Activated T-cell treated with anti-CD3 and anti-CD28 coated beads, Interleukin-2, amount 50 U/mL, for 4 hours (primary cell): ENCODE measurements at regions not wholly inside any gene's neighbourhood (a gene's known extent, or its start where the extent isn't known, plus 50 kb on each side); places are given as distances from the start of the nearest gene placed in this dataset.

ENCODE experiments used
- ATAC-seq, 2 donors: fragments of 200-7000 bp; cut with Tn5 transposase; one replicate each; pipeline ENCODE4 v1.10.0; 2021
- DNase-seq: peaks from one replicate; pipeline ENCODE4 v3.0.0-alpha.2; 2020
- H3K27me3 Mint-ChIP-seq: one replicate; pipeline ENCODE4 v1.8.0; 2021; ENCODE audit warnings: low read depth, mixed read lengths
- H3K36me3 Mint-ChIP-seq: one replicate; pipeline ENCODE4 v1.8.0; 2022; ENCODE audit warnings: mixed read lengths; ENCODE audit not compliant: insufficient read depth
- H3K4me1 Mint-ChIP-seq: one replicate; pipeline ENCODE4 v1.8.0; 2021; ENCODE audit warnings: low read depth, mixed read lengths
- H3K4me3 Mint-ChIP-seq: one replicate; pipeline ENCODE4 v1.8.0; 2021; ENCODE audit warnings: mild to moderate bottlenecking, moderate library complexity, mixed read lengths
- H3K9me3 Mint-ChIP-seq: one replicate; pipeline ENCODE4 v1.8.0; 2021; ENCODE audit warnings: mixed read lengths

GRCh38 chr1:230591678-230592077, 50.6 kb upstream of the COG2 start:
- H3K4me1 Mint-ChIP-seq = no peaks in the 10 kb centered on the region
- no peak overlapping the region for H3K4me3 Mint-ChIP-seq
- peaks cover 39% of the 10 kb centered on the region for H3K27me3 Mint-ChIP-seq
- DNase-seq (no peak), ATAC-seq (no peak)
- no peaks in the 10 kb centered on the region for H3K36me3 Mint-ChIP-seq
- H3K9me3 Mint-ChIP-seq = no peaks in the 10 kb centered on the region

- ATAC-seq (no peak), DNase-seq (no peak)
- H3K27me3 Mint-ChIP-seq = peaks cover 39% of the 10 kb centered on the region
Observed at GRCh38 chr1:230589951-230590350, 52.3 kb upstream of the COG2 start.

GRCh38 chr1:230588323-230588746, 53.9 kb upstream of the COG2 start:
- Mint-ChIP-seq H3K4me3 (no peak overlapping the region), H3K4me1 (no peaks in the 10 kb centered on the region), H3K9me3 (no peaks in the 10 kb centered on the region), H3K27me3 (peaks cover 32% of the 10 kb centered on the region), H3K36me3 (no peaks in the 10 kb centered on the region)
- ATAC-seq = no peak
- DNase-seq = no peak

More at GRCh38 chr1:230589951-230590350, 52.3 kb upstream of the COG2 start:
- H3K4me3 Mint-ChIP-seq = no peak overlapping the region
- H3K4me1 Mint-ChIP-seq = no peaks in the 10 kb centered on the region
- H3K36me3 Mint-ChIP-seq = no peaks in the 10 kb centered on the region
- no peaks in the 10 kb centered on the region for H3K9me3 Mint-ChIP-seq

GRCh38 chr1:230587061-230587460, 55.2 kb upstream of the COG2 start:
- H3K27me3 Mint-ChIP-seq = peaks cover 29% of the 10 kb centered on the region
- peaks cover 2% of the 10 kb centered on the region for H3K9me3 Mint-ChIP-seq
- H3K4me1 Mint-ChIP-seq = no peaks in the 10 kb centered on the region
- DNase-seq = no peak
- H3K36me3 Mint-ChIP-seq = no peaks in the 10 kb centered on the region
- no peak for ATAC-seq
- H3K4me3 Mint-ChIP-seq = no peak overlapping the region

DNA sequence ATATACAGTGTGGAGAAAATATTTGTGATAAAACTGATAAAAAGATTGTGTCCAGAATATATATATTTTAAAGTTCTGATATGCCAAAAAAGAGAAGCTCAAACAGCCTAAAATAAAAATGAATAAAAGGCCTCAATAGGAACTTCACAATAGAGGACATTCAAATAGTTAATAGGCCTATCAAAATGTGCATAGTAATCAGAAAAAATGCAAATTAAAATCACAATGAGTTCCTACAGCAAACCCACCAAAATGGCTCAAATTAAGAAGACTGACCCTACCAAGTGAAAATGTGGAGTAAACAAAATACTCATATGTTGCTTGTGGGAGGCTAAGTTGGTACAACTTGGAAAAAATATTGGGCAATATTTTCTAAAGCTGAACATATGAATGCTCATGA, 57.6 kb upstream of the COG2 start:
- H3K4me3 Mint-ChIP-seq = no peak overlapping the region
- peaks cover 4% of the 10 kb centered on the region for H3K9me3 Mint-ChIP-seq
- DNase-seq (no peak), ATAC-seq (no peak)
- H3K4me1 Mint-ChIP-seq = no peaks in the 10 kb centered on the region
- H3K36me3 Mint-ChIP-seq = no peaks in the 10 kb centered on the region
- H3K27me3 Mint-ChIP-seq = peaks cover 36% of the 10 kb centered on the region

DNA sequence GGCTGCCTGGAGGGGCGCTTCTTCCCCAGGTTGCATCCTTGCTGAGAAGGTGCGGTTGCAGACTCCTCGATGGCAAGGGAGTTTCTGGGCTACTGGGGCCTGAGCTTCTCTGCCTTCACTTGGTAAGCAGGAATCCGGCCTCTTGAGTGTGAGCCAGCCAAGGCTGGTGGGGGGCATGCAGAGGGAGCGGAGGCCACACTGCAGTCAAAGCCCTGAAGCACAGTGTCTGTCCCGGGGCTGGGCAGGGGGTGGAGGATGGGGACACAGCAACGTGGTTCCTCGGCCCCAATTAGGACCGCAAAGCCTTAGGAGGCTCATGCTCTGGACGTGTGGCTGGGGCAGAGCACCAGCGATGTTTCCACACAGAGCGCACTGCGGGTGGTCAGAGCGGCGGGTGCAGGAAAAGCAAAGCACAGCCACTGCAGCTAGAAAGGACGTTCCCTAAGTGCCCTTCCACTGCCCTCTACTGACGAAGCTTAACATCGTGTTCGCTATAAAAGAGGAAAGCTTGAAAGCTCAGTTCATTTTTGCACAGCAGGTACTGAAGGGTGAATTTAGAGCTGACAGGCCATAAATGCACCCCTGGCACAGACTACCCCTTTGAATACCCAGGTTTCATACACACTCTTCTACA, 60.7 kb upstream of the COG2 start:
- DNase-seq (no peak), ATAC-seq (no peak)
- H3K4me1 Mint-ChIP-seq = no peaks in the 10 kb centered on the region
- H3K27me3 Mint-ChIP-seq = peaks cover 28% of the 10 kb centered on the region
- peaks cover 4% of the 10 kb centered on the region for H3K9me3 Mint-ChIP-seq
- no peaks in the 10 kb centered on the region for H3K36me3 Mint-ChIP-seq
- no peak overlapping the region for H3K4me3 Mint-ChIP-seq

DNA sequence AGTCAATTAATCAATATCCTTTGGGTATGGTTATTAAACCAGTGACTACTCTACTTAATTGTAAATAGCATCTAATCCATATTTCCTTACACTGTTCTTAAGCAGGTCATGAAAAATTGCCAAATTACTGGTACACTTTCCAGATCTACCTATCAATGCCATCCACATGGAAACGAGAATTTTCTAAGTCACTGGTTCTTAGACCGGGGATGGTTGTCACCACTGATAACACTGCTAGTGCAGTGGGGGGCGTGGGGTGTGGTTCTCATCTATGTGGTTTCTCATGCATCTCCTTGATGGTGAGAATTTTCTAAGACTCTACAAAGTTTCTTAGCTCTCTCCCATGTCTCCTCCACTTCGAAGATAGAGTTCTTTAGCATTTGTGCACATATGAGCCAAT, 63.7 kb upstream of the COG2 start:
- ATAC-seq (no peak), DNase-seq (no peak)
- no peak overlapping the region for H3K4me3 Mint-ChIP-seq
- H3K9me3 Mint-ChIP-seq = peaks cover 4% of the 10 kb centered on the region
- no peaks in the 10 kb centered on the region for H3K36me3 Mint-ChIP-seq
- H3K27me3 Mint-ChIP-seq = peaks cover 32% of the 10 kb centered on the region
- H3K4me1 Mint-ChIP-seq = no peaks in the 10 kb centered on the region

GRCh38 chr1:230577537-230577936, 64.7 kb upstream of the COG2 start:
- H3K9me3 Mint-ChIP-seq = peaks cover 4% of the 10 kb centered on the region
- ATAC-seq = no peak
- no peaks in the 10 kb centered on the region for H3K36me3 Mint-ChIP-seq
- H3K4me1 Mint-ChIP-seq = no peaks in the 10 kb centered on the region
- no peak overlapping the region for H3K4me3 Mint-ChIP-seq
- no peak for DNase-seq
- peaks cover 36% of the 10 kb centered on the region for H3K27me3 Mint-ChIP-seq

DNA sequence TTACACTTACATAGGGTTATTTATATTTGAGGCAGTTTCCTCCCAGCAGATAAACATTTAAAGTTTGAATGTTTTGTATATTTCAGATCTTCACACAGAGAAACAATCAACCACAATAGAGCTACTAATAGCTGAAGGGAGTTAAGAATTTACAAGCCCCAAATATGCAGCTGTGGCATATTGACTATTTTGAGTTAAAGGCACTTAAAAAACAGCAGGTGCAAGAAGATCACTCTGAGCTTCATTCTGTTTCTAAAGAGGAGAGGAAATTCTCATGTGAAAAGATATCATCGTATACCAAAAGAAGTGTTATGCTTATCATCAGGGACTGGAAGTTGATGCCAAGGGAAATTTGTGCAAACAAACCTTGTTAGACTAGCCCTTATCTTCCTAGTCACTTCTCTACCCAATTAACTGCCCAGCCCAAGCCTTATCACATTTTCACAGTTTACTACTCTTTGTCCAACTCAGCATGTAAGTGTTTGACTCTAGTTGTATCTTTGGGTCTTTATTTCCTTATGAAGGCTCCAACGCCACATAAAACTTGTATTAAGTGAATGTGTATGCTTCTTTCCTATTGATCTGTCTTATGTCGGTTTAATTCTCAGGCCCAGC, 66.3 kb upstream of the COG2 start:
- Mint-ChIP-seq H3K36me3 (no peaks in the 10 kb centered on the region), H3K9me3 (no peaks in the 10 kb centered on the region), H3K4me1 (no peaks in the 10 kb centered on the region), H3K4me3 (no peak overlapping the region), H3K27me3 (peaks cover 26% of the 10 kb centered on the region)
- no peak for DNase-seq
- ATAC-seq = no peak

DNA sequence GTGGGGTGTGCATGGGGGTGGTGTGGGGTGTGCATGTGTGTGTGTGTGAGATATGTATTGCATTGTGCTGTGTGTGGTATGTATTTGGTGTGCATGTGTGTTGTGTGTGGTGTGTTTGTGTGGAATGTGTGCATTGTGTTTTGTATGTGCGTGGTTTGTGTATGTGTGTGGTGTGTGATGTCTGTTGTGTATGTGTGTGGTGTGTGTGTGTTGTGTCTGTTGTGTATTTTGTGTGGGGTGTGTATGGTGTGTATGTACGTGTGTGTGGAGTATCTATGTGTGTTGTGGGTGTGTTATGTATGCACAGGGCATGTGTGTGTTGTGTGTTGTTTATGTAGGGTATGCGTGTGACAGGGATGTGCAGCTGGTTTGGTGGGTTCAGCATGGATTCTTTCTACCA, 67.8 kb upstream of the COG2 start:
- Mint-ChIP-seq H3K27me3 (peaks cover 27% of the 10 kb centered on the region), H3K4me1 (no peaks in the 10 kb centered on the region), H3K9me3 (no peaks in the 10 kb centered on the region), H3K4me3 (no peak overlapping the region), H3K36me3 (no peaks in the 10 kb centered on the region)
- ATAC-seq (no peak), DNase-seq (no peak)

DNA sequence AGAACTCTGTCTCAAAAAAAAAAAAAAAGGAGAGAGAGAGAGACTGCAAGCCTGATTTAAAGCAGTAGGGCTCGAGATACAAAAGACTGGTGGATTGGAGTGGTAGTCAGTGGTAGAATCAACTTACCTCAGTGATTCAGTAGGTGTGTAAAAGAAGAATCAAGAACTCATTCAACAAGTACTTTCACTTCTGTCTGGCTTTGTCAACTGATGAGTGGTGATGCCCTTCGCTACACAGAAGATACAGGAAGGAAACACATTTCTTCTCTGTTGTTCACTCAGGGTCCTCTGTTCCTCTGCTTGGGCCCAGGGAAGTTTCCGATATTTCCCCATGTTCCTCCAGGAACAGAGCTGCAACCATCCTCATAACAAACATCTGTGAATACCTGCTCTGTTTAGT, 68.6 kb upstream of the COG2 start:
- ATAC-seq (no peak), DNase-seq (no peak)
- H3K4me3 Mint-ChIP-seq = no peak overlapping the region
- H3K36me3 Mint-ChIP-seq = no peaks in the 10 kb centered on the region
- H3K4me1 Mint-ChIP-seq = no peaks in the 10 kb centered on the region
- peaks cover 28% of the 10 kb centered on the region for H3K27me3 Mint-ChIP-seq
- no peaks in the 10 kb centered on the region for H3K9me3 Mint-ChIP-seq

DNA sequence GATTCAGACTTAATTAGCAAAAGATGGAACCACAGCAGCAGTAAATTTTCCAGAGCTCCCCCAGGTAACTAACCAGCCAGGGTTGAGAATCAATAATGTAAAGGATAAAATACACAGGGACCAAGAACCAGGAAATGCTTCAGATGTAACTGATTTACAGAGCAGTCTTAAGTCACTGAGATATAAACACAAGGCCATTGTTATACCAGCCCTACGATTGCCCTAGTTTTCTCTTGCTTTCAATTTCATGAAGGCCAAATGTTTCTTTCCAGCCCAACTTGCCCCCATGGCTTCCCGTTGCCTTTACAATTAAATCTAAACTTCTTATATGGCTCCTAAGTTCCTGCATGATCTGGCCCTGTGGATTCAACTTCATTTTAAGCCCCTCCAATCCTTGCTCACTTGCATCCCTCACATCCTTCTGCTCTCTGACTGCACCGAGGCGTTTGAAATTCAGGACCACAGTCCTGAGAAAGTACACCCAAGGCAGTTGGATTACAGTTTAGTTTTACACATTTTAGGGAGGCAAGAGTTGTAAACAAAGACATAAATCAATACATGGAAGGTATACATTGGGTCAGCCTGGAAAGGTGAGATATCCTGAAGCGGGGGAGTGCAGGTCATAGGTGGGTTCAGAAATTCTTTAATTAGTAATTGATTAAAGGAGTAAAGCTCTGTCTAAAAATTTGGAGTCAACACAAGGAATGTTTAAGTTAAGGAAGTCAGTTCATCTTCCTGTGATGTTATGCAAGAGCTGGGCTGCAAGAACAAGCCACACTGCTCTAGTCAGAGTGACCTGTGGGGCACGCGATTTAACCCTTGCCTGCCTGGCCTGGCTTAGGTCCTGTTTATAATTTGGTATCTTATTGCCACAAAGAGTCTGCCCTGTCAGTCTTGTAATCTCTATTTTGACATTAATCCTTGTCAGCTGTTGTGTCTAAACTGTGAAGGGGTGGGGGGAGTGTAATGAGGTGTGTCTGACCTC, 69.9 kb upstream of the COG2 start:
- Mint-ChIP-seq H3K27me3 (peaks cover 30% of the 10 kb centered on the region), H3K4me3 (no peak overlapping the region), H3K36me3 (no peaks in the 10 kb centered on the region), H3K9me3 (no peaks in the 10 kb centered on the region), H3K4me1 (no peaks in the 10 kb centered on the region)
- DNase-seq (no peak), ATAC-seq (no peak)

- no peak overlapping the region for H3K4me3 Mint-ChIP-seq
- no peak for DNase-seq
- H3K4me1 Mint-ChIP-seq = no peaks in the 10 kb centered on the region
- H3K9me3 Mint-ChIP-seq = no peaks in the 10 kb centered on the region
- H3K36me3 Mint-ChIP-seq = no peaks in the 10 kb centered on the region
- peaks cover 31% of the 10 kb centered on the region for H3K27me3 Mint-ChIP-seq
- ATAC-seq = no peak
Observed at GRCh38 chr1:230570724-230571360, 71.4 kb upstream of the COG2 start.

GRCh38 chr1:230569201-230569600, 73.1 kb upstream of the COG2 start:
- no peak for ATAC-seq
- peaks cover 40% of the 10 kb centered on the region for H3K27me3 Mint-ChIP-seq
- H3K9me3 Mint-ChIP-seq = no peaks in the 10 kb centered on the region
- H3K4me3 Mint-ChIP-seq = no peak overlapping the region
- DNase-seq = no peak
- no peaks in the 10 kb centered on the region for H3K36me3 Mint-ChIP-seq
- no peaks in the 10 kb centered on the region for H3K4me1 Mint-ChIP-seq
